ENCODE measurements at regions not wholly inside any gene's neighbourhood (a gene's known extent, or its start where the extent isn't known, plus 50 kb on each side); places are given as distances from the start of the nearest gene placed in this dataset.

DNA sequence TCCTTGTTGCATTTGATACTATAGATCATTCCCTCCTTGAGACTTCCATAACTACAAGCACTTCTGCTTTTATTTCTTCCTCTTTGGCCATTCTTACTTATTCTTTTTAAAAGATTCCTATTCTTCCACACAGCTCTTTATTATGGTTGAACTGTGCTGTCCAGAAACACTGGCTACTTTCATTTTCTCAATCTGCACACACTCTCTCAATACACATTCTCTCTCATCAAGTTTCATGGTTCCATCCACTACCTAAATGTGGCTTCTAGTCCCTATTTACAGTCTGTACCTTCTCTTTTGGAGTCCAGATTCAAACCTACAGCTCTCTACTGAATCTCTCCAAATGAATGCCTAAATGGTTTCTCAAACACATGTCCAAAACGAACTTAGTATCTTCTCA is 214.3 kb upstream of the RSPO3 start:
- Mint-ChIP-seq H3K27ac (no peak overlapping the region), H3K4me1 (no peaks in the 10 kb centered on the region), H3K9me3 (no peaks in the 10 kb centered on the region), H3K27me3 (peaks cover 0 to 1% of the 10 kb centered on the region in 2 donors), H3K4me3 (no peak overlapping the region), H3K36me3 (no peaks in the 10 kb centered on the region)
- DNase-seq, result no peak
- no peaks in the 10 kb centered on the region for H3K36me3 ChIP-seq (ENCODE audit: control insufficient read depth in 2 of 2, extremely low read depth in 1 of 2, insufficient read depth in 1 of 2, low read length in 1 of 2)
- H3K4me1 ChIP-seq (ENCODE audit: control insufficient read depth in 1 of 2, extremely low read depth in 1 of 2, insufficient read depth in 2 of 2, low read length in 2 of 2), result no peaks in the 10 kb centered on the region
- ChIA-PET CTCF (no interaction called here), POLR2A (no interaction called here)
- H3K9me3 ChIP-seq, result no peaks in the 10 kb centered on the region
- H3K27me3 ChIP-seq (replicated peaks in 1 of 2; ENCODE audit: control insufficient read depth in 2 of 2, extremely low read depth in 1 of 2, insufficient read depth in 2 of 2, low read length in 1 of 2), result no peaks in the 10 kb centered on the region
- ATAC-seq (replicated peaks in 1 of 4), result no peak
- no peak overlapping the region for H3K4me3 ChIP-seq (ENCODE audit: control insufficient read depth in 1 of 2, extremely low read depth in 1 of 2, low read length in 1 of 2)
- 59% methylated on average over 1 of the region's 1 CpG for WGBS (ENCODE audit: insufficient coverage)
- no peak overlapping the region for H3K27ac ChIP-seq (ENCODE audit: low read length)

DNA sequence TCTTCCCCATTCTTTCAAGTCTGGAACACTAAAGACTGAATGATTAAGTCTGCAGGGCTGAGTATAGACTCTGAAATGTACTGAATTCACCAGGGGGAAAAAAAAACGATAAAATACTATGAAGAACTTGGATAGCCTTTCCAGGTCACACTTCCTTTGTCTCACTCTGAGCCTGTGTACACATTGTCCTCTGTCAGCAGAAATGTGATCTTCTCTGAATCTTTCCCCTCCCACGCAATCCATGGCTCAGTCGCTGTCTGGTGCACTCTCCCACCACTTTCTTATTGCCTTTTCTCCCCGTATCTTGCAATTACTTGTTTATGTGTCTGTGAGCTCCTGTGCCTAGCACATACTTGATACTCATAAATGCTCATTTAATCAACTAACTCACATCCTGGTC is 212.6 kb upstream of the RSPO3 start:
- Mint-ChIP-seq H3K9me3 (peaks cover 3% of the 10 kb centered on the region in 3 donors), H3K4me1 (no peaks in the 10 kb centered on the region), H3K4me3 (no peak overlapping the region), H3K27ac (no peak overlapping the region), H3K27me3 (peaks cover 0 to 1% of the 10 kb centered on the region in 2 donors), H3K36me3 (no peaks in the 10 kb centered on the region)
- Histone ChIP-seq H3K27me3 (replicated peaks in 1 of 2; ENCODE audit: control insufficient read depth in 2 of 2, extremely low read depth in 1 of 2, insufficient read depth in 2 of 2, low read length in 1 of 2) (no peaks in the 10 kb centered on the region), H3K27ac (ENCODE audit: low read length) (no peak overlapping the region), H3K4me1 (ENCODE audit: control insufficient read depth in 1 of 2, extremely low read depth in 1 of 2, insufficient read depth in 2 of 2, low read length in 2 of 2) (no peaks in the 10 kb centered on the region), H3K9me3 (no peaks in the 10 kb centered on the region), H3K36me3 (ENCODE audit: control insufficient read depth in 2 of 2, extremely low read depth in 1 of 2, insufficient read depth in 1 of 2, low read length in 1 of 2) (no peaks in the 10 kb centered on the region), H3K4me3 (ENCODE audit: control insufficient read depth in 1 of 2, extremely low read depth in 1 of 2, low read length in 1 of 2) (no peak overlapping the region)
- WGBS (ENCODE audit: insufficient coverage), result 92% methylated on average over 3 of the region's 4 CpGs
- POLR2A ChIA-PET, result no interaction called here
- no peak for ATAC-seq (replicated peaks in 1 of 4)
- DNase-seq, result no peak
- CTCF ChIA-PET, result no interaction called here

DNA sequence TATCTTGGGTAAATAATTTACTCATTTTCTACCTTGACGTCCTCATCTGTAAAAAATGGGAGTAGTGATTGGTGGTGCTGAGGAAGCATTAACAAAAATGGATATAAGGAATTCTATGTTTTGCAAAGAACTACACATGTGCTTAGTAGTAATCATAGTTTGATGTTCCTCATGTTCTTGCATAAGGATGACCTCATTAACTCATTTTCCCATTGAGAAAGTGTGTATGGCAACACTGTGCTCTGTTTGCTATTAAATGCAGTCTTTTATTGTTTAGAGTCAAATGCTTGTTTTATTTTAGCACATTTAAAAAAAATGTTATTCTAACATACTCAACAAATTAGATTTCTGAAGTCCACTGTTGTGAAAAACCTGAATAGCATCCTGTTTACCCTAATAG is 211.2 kb upstream of the RSPO3 start:
- POLR2A ChIA-PET, result no interaction called here
- H3K36me3 Mint-ChIP-seq, result no peaks in the 10 kb centered on the region
- Histone ChIP-seq H3K4me1 (ENCODE audit: control insufficient read depth in 1 of 2, extremely low read depth in 1 of 2, insufficient read depth in 2 of 2, low read length in 2 of 2) (no peaks in the 10 kb centered on the region), H3K27me3 (replicated peaks in 1 of 2; ENCODE audit: control insufficient read depth in 2 of 2, extremely low read depth in 1 of 2, insufficient read depth in 2 of 2, low read length in 1 of 2) (no peaks in the 10 kb centered on the region), H3K4me3 (ENCODE audit: control insufficient read depth in 1 of 2, extremely low read depth in 1 of 2, low read length in 1 of 2) (no peak overlapping the region), H3K36me3 (ENCODE audit: control insufficient read depth in 2 of 2, extremely low read depth in 1 of 2, insufficient read depth in 1 of 2, low read length in 1 of 2) (no peaks in the 10 kb centered on the region), H3K27ac (ENCODE audit: low read length) (no peak overlapping the region), H3K9me3 (no peaks in the 10 kb centered on the region)
- H3K9me3 Mint-ChIP-seq, result peaks cover 3% of the 10 kb centered on the region in 3 donors
- no peak overlapping the region for H3K27ac Mint-ChIP-seq
- no peak overlapping the region for H3K4me3 Mint-ChIP-seq
- no peak for ATAC-seq (replicated peaks in 1 of 4)
- CTCF ChIA-PET, result no interaction called here
- no peak for DNase-seq
- no peaks in the 10 kb centered on the region for H3K4me1 Mint-ChIP-seq
- WGBS (ENCODE audit: insufficient coverage), result no CpG with 5 or more reads among the region's 1 CpG
- H3K27me3 Mint-ChIP-seq, result peaks cover 0 to 1% of the 10 kb centered on the region in 2 donors

- POLR2A ChIA-PET, result no interaction called here
- no peak overlapping the region for H3K4me3 ChIP-seq (ENCODE audit: control insufficient read depth in 1 of 2, extremely low read depth in 1 of 2, low read length in 1 of 2)
- H3K4me1 Mint-ChIP-seq, result no peaks in the 10 kb centered on the region
- DNase-seq, result no peak
- H3K4me1 ChIP-seq (ENCODE audit: control insufficient read depth in 1 of 2, extremely low read depth in 1 of 2, insufficient read depth in 2 of 2, low read length in 2 of 2), result no peaks in the 10 kb centered on the region
- H3K9me3 Mint-ChIP-seq, result peaks cover 3% of the 10 kb centered on the region in 3 donors
- H3K4me3 Mint-ChIP-seq, result no peak overlapping the region
- H3K27me3 Mint-ChIP-seq, result peaks cover 0 to 1% of the 10 kb centered on the region in 2 donors
- no peak overlapping the region for H3K27ac Mint-ChIP-seq
- no peaks in the 10 kb centered on the region for H3K27me3 ChIP-seq (replicated peaks in 1 of 2; ENCODE audit: control insufficient read depth in 2 of 2, extremely low read depth in 1 of 2, insufficient read depth in 2 of 2, low read length in 1 of 2)
- no CpG with 5 or more reads among the region's 5 CpGs for WGBS (ENCODE audit: insufficient coverage)
- no peaks in the 10 kb centered on the region for H3K9me3 ChIP-seq
- CTCF ChIA-PET, result interaction anchor here (0.6 to 1.0 kb wide), 2 partner anchors 17 to 26 kb away, joined by 3 to 4 read pairs; no protein-coding TSS in a partner anchor
- H3K36me3 ChIP-seq (ENCODE audit: control insufficient read depth in 2 of 2, extremely low read depth in 1 of 2, insufficient read depth in 1 of 2, low read length in 1 of 2), result no peaks in the 10 kb centered on the region
- H3K36me3 Mint-ChIP-seq, result no peaks in the 10 kb centered on the region
- no peak overlapping the region for H3K27ac ChIP-seq (ENCODE audit: low read length)
- ATAC-seq (replicated peaks in 1 of 4), result no peak
Observed at GRCh38 chr6:126907996-126908395, 210.5 kb upstream of the RSPO3 start.

- Histone ChIP-seq H3K9me3 (no peaks in the 10 kb centered on the region), H3K27me3 (replicated peaks in 1 of 2; ENCODE audit: control insufficient read depth in 2 of 2, extremely low read depth in 1 of 2, insufficient read depth in 2 of 2, low read length in 1 of 2) (no peaks in the 10 kb centered on the region), H3K4me3 (ENCODE audit: control insufficient read depth in 1 of 2, extremely low read depth in 1 of 2, low read length in 1 of 2) (no peak overlapping the region), H3K36me3 (ENCODE audit: control insufficient read depth in 2 of 2, extremely low read depth in 1 of 2, insufficient read depth in 1 of 2, low read length in 1 of 2) (no peaks in the 10 kb centered on the region), H3K4me1 (ENCODE audit: control insufficient read depth in 1 of 2, extremely low read depth in 1 of 2, insufficient read depth in 2 of 2, low read length in 2 of 2) (no peaks in the 10 kb centered on the region), H3K27ac (ENCODE audit: low read length) (no peak overlapping the region)
- Mint-ChIP-seq H3K4me3 (no peak overlapping the region), H3K4me1 (no peaks in the 10 kb centered on the region), H3K27ac (no peak overlapping the region), H3K9me3 (peaks cover 3 to 5% (median 3%) of the 10 kb centered on the region in 3 donors), H3K27me3 (peaks cover 0 to 1% of the 10 kb centered on the region in 2 donors), H3K36me3 (no peaks in the 10 kb centered on the region)
- WGBS (ENCODE audit: insufficient coverage), result 66% methylated on average over 2 of the region's 3 CpGs
- DNase-seq, result no peak
- CTCF ChIA-PET, result no interaction called here
- no peak for ATAC-seq (replicated peaks in 1 of 4)
- POLR2A ChIA-PET, result no interaction called here
Observed at GRCh38 chr6:126909493-126909892, 209.0 kb upstream of the RSPO3 start.

- ATAC-seq (replicated peaks in 1 of 4), result no peak
- Mint-ChIP-seq H3K36me3 (no peaks in the 10 kb centered on the region), H3K4me3 (no peak overlapping the region), H3K4me1 (no peaks in the 10 kb centered on the region), H3K27me3 (peaks cover 0 to 1% of the 10 kb centered on the region in 2 donors), H3K27ac (no peak overlapping the region), H3K9me3 (peaks cover 3 to 5% (median 3%) of the 10 kb centered on the region in 3 donors)
- CTCF ChIA-PET, result no interaction called here
- DNase-seq, result no peak
- no CpG with 5 or more reads among the region's 1 CpG for WGBS (ENCODE audit: insufficient coverage)
- Histone ChIP-seq H3K27me3 (replicated peaks in 1 of 2; ENCODE audit: control insufficient read depth in 2 of 2, extremely low read depth in 1 of 2, insufficient read depth in 2 of 2, low read length in 1 of 2) (no peaks in the 10 kb centered on the region), H3K9me3 (no peaks in the 10 kb centered on the region), H3K36me3 (ENCODE audit: control insufficient read depth in 2 of 2, extremely low read depth in 1 of 2, insufficient read depth in 1 of 2, low read length in 1 of 2) (no peaks in the 10 kb centered on the region), H3K4me1 (ENCODE audit: control insufficient read depth in 1 of 2, extremely low read depth in 1 of 2, insufficient read depth in 2 of 2, low read length in 2 of 2) (no peaks in the 10 kb centered on the region), H3K27ac (ENCODE audit: low read length) (no peak overlapping the region), H3K4me3 (ENCODE audit: control insufficient read depth in 1 of 2, extremely low read depth in 1 of 2, low read length in 1 of 2) (no peak overlapping the region)
- POLR2A ChIA-PET, result no interaction called here
Observed at GRCh38 chr6:126913651-126914050, 204.8 kb upstream of the RSPO3 start.

GRCh38 chr6:126914172-126914571 is 204.3 kb upstream of the RSPO3 start:
- no peaks in the 10 kb centered on the region for H3K4me1 Mint-ChIP-seq
- ATAC-seq (replicated peaks in 1 of 4) (no peak), DNase-seq (no peak)
- H3K4me3 Mint-ChIP-seq, result no peak overlapping the region
- peaks cover 3 to 5% (median 3%) of the 10 kb centered on the region in 3 donors for H3K9me3 Mint-ChIP-seq
- no peak overlapping the region for H3K27ac Mint-ChIP-seq
- POLR2A ChIA-PET, result no interaction called here
- no peaks in the 10 kb centered on the region for H3K4me1 ChIP-seq (ENCODE audit: control insufficient read depth in 1 of 2, extremely low read depth in 1 of 2, insufficient read depth in 2 of 2, low read length in 2 of 2)
- H3K36me3 Mint-ChIP-seq, result no peaks in the 10 kb centered on the region
- no peak overlapping the region for H3K27ac ChIP-seq (ENCODE audit: low read length)
- no peak overlapping the region for H3K4me3 ChIP-seq (ENCODE audit: control insufficient read depth in 1 of 2, extremely low read depth in 1 of 2, low read length in 1 of 2)
- no peaks in the 10 kb centered on the region for H3K9me3 ChIP-seq
- CTCF ChIA-PET, result no interaction called here
- H3K27me3 Mint-ChIP-seq, result no peaks in the 10 kb centered on the region
- H3K27me3 ChIP-seq (replicated peaks in 1 of 2; ENCODE audit: control insufficient read depth in 2 of 2, extremely low read depth in 1 of 2, insufficient read depth in 2 of 2, low read length in 1 of 2), result no peaks in the 10 kb centered on the region
- WGBS (ENCODE audit: insufficient coverage), result 67% methylated on average over 1 of the region's 2 CpGs
- H3K36me3 ChIP-seq (ENCODE audit: control insufficient read depth in 2 of 2, extremely low read depth in 1 of 2, insufficient read depth in 1 of 2, low read length in 1 of 2), result no peaks in the 10 kb centered on the region
